AG08395 (cell line): ENCODE measurements at regions not wholly inside any gene's neighbourhood (a gene's known extent, or its start where the extent isn't known, plus 50 kb on each side); places are given as distances from the start of the nearest gene placed in this dataset.
A peak's percentile ranks its signal among the peaks of the same experiment; 100 is the strongest.

Source experiments
- DNase-seq: peaks from one replicate; pipeline ENCODE4 v3.0.0; 2012; ENCODE audit warnings: mixed read lengths, low spot score

DNA sequence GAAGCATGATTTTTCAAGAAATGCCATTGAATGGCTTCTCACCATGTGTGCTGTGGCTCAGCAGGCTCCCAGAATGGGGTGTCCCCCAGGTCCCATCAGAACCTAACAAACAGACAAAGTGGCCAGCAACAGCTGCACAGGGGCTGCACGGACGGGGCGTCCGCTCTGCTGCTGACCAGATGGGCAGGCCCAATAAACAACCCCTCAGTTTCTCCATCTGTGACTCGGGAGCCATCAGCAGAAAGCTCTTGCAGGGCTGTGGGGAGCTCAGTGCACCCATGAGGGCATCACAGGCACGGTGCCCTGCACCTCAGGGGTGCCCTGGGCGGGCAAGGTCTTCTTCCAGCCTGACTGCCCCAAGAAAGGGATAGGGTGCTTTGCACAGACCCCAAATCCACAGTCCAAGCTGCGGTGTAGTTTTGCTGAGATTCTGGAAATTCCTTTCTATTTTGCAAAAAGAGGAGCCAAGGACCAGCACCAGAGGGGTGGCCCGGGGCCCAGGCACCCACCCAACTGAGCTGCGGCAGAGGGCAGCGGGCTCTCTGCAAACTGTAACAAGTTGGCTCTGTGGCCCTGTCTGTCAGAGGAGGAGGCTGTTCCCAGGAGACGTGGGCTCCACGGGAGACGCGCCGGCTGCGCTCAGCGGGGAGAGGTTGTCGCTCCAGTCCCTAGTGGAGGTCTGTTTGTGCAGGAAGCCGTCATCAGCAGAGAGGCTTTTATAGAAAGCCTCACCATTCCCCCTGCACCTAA lies 138.7 kb upstream of the PPP1R26 start:
- DNase-seq: no peak

DNA sequence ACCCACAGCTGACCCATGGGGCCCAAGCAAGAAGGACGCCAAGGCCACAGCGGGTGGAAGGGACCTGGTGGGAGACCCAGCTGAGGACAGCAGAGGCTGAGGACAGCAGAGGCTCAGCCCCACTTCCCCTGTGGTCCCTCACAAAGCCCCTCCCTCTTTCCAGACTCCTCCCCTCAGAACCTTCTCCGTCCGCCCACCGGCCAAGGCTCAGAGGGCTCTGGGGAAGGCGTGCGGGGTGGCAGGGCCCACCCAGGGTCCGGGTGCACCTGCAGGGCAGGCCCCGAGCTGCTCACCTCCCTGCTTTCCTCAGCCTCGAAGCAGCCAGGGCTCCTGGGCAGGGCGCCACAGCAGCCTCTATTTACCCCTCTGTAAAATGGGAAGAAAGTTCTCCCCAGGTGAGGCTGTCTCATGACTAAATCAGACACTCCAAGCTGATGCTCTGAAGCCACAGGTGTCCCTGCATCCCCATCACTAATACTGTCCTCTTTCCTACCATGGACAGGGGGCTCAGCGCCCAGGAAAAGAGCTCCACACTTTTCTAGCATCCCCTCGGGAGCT lies 137.9 kb upstream of the PPP1R26 start:
- DNase-seq: no peak

DNA sequence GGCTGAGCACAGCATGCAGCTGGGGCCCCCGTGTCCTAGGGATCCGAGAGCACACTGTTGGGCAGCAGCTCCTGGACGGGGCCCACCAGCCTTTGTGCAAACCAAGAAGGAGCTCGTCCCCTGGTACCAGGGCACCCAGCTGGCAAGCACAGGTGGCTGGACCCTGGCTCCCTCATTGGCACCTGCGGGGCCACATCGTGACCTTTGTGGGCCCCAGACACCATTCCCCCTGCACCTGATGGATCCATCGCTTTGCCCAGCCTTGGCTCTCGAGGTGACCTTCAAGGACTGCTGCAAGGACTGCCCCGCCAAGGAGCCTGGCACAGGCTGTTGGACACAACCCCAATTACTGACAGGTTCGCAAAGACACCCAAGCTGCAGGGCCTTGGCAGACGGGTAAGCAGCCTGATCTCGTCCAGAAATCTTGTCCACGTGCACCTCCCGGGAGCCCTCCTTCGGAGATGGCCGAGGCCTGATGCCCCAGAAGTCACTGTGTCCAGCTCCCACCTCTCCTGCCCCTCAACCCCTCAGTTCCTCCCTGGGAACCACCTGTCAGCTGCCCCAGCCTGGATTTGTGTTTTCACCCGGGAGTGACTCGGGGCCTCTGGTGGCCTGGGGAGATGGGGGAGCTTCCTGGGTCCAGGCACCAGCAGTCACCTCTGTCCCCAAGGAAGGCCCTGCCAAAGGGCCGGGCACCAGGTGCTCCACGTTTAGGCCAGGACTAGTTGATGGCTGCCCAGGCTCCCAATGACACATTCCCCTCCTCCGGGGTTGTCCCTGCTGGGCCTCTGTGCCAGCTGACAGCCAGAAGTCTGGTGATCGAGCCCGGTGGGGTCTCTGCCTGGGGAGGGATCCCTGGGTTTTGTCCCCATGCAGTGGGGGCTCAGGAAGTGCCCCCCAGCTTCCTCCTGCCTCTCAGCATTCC lies 137.1 kb upstream of the PPP1R26 start:
- no peak for DNase-seq

DNA sequence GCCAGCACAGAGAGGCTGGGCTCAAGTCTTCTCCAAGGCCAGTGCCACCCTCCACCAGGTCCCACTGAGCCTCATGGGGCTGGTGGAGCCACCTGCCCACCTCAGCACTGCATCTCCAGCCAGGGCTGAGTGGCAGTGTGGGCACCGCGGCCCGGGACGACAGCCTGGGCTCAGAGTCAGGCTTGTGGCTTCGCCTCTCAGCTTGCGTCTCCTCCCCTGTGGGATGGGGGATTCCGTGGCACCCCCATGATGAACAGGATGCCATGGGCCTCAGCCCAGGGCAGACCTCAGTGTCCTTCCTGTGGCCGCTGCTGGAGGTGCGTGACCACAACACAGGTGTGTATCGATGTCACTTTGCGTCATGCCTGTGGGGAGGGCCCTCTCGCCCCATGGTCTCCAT lies 136.4 kb upstream of the PPP1R26 start:
- no peak for DNase-seq

DNA sequence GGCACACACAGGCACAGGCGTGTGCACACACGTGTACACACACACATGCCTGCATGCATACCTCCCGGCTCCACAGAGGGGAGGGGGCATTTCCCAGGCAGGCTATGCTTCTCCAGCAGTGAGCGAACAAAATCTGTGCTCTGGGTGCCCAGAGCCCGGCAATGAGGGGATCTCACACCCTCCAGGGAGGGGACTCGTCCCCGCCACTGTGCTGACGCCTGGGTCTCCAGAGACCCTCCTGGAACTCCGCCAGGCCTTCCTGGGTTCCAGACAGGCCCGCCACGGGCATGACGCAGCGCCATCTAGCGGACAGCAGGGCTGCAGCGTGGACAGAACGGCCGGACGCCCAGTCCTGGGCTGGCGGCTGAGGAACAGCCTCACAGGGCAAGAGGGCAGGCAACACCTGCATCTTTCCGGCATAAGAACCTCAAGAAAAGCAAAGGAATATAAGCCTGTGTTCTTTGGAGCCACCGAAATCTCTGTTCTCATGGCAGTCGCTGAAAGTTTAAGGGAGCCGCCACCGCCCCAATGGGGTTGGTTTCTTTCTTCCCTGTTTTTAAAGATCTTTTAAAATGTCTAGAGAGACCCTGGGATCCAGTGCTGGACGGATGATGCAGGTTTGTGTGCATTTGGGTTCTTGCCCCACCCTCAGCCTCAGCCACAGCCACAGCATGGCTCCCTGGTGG lies 135.6 kb upstream of the PPP1R26 start:
- DNase-seq: peak; percentile 71

DNA sequence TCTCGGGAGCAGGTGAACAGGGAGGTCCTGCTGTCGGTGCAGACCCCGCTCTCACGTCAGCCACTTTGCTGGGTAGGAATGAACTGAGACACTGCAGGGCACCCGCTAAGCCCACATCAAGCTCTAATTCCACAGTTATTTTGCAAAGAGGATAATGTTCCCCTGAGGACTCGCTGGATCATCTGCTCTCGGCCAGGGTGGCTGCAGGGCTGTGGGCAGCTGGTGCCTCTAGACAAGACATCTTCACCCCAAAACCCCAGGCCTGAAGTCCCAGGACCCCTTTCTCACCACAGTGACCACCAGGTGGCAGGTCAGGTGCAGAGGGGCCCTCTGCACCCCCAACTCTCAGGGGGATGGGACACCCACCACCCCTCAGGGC lies 135.1 kb upstream of the PPP1R26 start:
- no peak for DNase-seq

DNA sequence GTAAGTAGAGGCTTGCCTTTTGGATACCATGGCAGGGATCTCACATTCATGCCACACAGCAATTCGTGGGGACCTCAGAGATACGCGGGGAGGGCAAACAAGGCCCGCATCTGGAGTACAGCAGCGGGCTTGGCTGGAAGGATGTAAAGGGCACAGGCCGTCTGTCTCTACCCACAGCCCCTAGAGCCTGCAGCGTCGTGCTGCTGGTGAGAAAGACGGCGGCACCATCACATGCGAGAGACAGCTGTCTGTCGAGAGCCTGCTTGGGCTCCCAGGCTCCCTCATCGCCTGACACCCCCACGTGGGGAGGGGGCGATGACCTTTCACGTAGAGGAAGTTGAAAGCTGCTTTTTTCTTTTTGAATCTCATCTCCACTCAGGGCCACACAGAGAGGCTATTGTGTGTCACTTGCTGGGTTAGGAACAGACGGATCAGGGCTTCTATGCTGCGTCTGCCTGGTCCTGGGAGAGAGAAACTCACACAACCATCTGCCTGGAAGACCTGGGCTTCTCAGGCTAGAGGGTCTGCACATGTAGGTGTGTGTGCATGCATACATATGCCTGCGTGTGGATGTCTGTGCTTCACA lies 134.6 kb upstream of the PPP1R26 start:
- DNase-seq: no peak

DNA sequence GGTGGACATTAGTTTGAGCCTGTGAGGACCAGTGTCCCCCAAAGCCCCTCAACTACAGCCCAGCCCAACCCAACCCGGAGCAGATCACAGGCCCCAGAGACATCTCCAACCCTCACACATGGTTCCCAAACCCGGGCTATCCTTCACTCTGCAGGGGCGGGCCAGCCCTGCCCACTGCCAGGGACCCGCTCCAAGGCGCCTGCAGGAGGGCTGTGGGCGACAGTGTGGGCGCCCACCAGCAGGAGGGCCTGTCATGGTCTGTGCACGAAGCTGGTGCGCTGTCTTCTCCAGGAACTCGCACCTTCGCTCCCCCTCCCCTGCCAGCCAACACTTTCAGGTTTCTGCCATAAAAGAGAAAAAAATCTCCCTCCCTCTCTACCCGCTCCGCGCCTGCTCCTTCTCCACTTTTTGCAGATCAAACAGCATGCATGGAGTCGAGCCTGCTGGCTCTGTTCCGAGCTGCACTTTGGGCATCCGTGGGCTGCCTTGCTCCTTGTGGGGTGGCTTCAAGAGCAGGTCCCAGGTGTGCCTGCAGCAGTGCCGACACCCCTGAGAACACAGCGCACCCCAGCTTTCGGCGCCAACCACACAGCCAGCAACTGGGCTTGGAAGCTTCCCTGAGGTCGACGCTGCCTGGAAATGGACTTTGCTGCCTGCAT lies 133.7 kb upstream of the PPP1R26 start:
- DNase-seq: no peak

DNA sequence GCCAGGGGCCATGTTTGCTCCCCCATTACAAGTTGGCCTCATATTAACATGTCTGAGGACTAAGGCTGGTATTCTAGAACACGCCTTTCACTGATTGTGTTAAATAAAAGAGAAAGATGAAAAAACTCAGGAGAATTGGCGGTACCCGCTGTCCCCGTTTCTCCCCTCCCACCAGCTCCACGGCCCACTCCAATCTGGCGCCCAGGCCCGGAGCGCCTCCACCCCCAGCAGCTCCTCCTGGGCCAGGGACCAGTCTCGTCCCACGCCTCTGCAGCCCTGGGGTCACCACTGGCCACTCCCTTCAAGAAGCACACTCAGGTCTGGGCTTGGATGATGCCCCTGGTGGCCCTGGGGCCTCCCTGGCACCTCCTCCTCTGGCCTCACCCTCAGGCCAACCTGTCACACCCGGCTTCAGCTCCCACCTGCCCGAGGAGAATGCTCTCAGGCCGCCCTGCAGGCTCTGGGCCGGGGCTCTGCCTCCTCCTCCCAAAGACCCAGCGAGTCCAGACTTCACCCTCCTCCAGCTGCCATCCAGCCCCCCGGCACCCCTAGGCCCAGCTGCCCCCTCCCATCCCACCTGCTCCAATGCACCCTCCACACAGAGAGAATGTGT lies 133.0 kb upstream of the PPP1R26 start:
- no peak for DNase-seq

DNA sequence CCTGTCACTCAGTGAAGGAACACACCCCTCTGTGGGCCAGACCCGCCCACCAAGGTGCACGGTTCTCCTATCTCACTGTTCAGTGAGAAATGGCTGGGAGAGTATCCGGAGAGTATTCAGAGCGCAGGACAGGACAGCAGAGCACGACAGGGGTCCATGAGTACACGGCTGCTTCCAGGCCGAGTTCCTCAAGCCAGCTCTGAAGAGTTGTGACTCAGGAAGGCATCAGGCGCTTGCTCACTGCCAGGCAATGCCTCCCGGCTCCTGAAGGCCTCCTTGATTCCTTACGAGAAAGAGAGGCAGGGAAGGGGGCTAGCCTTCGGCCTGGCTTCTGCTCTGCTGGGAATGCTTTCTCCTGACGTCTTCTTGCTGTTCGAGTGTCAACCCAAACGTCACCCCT lies 132.1 kb upstream of the PPP1R26 start:
- DNase-seq: no peak

DNA sequence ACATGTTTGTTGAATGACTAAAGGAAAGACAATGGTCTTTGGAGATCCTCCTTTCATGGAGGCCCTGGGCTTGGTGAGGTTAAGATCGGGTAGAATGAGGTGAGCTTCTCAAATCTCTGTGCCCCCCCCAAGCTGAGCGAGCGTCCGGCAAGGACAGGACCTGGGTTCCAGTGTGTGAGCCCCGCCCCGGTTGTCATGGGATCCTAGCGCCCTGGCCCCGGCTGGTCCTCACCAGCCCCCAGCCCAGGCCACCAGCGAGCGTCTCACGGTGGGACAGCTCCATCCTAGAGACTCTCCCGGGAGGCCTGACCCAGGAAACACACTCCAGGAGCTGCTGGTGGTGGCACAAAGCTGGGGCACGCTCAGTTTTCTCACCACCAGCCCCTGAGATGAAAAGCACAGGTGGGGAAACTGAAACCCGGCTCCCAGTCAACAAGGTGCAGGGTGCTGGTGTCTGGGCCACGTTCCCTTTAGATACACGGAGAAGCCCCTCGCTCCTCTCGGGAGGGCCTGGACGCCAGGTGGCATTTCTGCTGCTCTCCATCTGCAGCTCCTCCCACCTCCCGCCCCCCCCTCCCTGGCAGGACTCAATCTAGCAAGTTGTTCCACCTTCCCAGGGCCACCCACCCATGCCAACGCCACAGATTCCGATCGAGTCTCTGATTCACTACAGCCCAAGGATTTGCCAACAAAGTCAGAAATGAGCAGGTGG lies 131.3 kb upstream of the PPP1R26 start:
- DNase-seq: no peak

DNA sequence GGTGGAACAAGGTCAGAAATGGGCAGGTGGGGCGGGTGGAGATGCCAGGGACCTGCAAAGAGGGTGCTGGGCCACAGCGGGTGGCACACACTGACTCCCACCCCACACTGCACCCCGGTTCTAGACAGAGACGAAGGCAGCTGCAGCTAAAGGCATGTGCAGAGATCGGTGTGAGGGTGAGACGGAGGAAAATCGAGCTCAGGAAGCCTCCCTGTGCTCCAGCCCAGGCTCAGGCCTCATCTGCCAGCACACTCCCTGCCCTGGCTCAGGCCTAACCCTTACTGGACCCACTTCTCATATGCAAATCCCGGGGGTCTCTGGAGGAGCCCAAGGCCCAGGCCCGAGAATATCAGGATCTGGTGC lies 130.8 kb upstream of the PPP1R26 start:
- DNase-seq: no peak

DNA sequence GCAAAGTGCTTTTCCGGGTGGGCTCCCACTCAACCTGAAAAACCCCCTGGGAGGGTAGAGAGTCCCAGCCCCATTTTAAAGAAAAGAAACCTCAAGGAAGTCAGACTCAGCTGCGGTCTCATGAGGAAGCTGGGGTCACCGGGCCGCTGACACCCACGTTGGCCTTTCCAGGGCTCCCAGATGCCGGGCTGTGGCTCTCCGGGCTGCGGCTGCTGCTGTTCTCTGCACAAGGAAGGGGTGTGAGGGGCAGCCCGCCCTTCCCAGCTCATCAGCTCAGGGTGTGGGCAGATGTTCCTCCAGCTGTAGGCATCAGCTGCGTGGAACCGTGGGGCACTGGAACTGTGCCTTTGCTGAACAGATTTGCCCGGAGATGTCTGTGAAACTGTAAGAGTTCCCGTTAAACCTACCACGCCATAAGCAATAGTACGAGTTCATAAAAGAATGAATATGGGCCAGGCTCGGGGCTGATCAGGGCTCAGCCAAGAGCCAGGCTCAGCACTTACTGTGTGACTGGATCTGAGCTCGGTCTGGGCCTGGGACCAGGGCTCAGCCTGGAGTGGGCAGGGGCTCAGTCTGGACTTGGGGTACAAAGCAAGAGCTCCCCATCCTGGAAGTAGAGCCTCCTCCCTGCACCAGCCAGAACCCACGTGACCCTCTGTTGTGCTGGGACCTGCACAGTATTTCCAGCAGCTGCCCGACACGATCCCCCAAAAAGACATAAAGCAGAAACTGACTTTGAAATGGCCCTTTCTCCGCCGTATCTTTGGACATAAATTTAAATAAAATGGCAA lies 130.2 kb upstream of the PPP1R26 start:
- DNase-seq: no peak

DNA sequence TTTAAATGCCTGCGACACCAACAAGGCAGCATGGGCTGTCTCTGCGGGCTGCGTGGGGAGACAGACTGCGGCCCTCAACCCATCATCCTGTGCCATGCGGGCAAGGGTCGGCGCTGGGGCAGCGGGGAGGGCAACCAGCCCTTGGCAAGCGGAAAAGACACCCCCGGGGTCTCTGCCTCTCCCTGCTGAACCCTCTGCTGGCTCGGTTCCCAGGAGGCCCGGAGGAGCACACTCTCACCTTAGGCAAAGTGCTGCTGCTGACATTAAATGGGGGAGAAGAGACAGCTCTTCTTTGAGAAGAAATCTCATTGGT lies 129.6 kb upstream of the PPP1R26 start:
- DNase-seq: no peak

DNA sequence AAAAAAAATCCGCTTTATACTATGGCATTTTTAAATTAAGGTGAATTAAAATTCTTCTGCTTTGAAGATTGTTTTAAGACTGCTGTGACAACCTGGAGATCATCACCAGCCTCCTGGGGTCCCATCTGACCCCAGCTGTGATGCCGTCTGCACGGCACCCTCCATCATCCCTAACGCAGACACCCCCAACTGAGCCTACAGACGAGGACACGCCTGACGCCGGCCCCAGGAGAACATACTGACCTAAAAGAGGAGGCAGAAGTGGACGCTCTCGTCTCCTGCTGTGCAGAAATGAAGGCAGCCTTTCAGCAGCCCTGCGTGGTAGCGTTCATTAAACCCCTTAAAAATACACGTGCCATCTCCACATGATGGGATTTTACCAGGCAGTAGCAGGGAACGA lies 125.6 kb upstream of the PPP1R26 start:
- DNase-seq: no peak

DNA sequence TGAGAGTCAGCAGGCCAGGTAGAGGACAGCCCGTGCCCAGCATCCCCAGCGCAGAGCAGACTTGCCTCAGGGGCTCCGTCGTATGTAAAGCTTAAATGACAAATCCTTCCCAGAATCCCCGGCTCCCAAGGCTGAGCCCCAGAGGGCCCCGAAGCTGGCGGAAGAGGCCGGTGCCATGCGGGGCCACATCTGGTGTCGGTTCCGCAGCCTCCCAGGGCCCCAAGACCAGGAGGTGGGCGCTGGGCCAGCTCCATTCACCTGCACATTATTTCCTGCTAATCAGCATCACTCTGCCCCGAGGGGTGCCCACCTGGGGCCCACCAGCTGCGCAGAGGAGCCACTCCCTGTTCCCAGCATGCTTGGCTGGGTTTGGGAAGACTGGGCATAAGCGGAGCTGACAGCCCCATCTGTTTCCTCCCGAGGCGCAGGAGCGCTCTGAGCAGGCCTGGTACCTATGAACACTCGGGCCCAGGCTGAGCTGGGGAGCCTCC lies 124.0 kb upstream of the PPP1R26 start:
- DNase-seq: no peak

DNA sequence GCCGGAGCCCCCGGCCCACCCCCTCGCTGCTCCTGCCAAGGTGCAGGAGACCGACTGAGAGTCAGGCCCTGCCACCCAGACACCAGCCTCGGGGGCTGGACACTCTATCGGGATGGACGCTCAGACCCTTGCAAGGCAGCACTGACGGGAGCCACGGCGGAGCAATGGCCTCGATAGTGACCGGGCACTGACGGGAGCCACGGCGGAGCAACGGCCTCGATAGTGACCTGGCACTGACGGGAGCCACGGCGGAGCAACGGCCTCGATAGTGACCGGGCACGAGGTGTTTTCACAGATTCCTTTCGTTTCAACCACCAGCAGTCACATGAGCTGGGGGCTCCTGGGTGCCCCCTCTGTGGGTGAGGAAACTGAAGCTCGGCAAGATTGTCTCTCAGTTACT lies 123.6 kb upstream of the PPP1R26 start:
- no peak for DNase-seq

DNA sequence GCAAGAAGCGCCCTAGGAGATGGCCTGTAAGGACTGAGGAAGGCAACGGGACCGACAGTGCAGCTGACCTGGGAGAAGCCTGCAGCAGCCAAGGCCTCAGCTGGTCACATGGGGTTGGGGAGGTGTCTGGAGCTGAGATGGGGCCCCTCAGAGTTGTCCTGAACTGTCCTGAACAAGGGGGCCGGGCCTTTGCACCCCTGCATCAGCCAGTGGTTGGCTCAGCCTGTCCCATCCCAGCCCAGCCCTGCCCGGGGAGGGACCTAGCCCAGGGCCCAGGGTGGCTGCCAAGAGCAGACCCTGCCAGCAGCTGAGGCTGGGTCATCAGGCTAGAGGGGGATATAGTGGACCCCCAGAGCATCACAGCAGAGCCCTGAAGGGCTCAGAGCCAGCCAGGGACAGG lies 122.8 kb upstream of the PPP1R26 start:
- DNase-seq: no peak

DNA sequence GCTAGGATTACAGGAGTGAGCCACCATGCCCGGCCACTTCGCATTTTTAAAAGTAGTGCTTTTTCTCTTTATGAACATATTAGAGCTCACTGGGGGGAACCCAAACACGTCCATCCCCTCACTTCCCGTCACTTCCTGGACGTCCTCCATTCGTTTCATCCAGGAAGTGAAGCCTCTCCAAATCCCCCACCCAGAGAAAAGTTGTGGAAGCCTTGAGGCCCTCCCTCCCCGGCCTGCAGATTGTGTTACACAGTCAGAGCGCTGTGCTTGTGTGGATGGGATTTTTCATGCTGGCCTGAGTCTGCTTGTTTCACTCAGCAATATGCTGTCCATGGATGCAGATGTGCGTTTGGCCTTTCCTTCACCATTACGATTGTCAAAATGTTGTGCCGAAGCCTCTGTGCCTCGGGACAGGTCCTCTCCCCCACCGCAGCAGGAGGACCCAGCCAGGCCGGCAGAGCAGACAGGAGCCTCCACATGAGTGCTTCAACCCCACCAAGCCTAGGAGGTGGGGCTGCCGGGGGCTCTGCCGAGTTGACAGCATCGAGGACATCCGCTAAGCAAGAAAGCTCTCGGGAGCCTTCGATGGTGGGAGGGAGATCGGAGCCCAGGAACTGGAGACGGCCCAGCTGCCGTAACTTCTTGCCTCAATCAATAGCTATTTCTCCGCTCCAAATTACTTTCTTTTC lies 121.6 kb upstream of the PPP1R26 start:
- no peak for DNase-seq
